ENCODE measurements at regions not wholly inside any gene's neighbourhood (a gene's known extent, or its start where the extent isn't known, plus 50 kb on each side); places are given as distances from the start of the nearest gene placed in this dataset.

DNA sequence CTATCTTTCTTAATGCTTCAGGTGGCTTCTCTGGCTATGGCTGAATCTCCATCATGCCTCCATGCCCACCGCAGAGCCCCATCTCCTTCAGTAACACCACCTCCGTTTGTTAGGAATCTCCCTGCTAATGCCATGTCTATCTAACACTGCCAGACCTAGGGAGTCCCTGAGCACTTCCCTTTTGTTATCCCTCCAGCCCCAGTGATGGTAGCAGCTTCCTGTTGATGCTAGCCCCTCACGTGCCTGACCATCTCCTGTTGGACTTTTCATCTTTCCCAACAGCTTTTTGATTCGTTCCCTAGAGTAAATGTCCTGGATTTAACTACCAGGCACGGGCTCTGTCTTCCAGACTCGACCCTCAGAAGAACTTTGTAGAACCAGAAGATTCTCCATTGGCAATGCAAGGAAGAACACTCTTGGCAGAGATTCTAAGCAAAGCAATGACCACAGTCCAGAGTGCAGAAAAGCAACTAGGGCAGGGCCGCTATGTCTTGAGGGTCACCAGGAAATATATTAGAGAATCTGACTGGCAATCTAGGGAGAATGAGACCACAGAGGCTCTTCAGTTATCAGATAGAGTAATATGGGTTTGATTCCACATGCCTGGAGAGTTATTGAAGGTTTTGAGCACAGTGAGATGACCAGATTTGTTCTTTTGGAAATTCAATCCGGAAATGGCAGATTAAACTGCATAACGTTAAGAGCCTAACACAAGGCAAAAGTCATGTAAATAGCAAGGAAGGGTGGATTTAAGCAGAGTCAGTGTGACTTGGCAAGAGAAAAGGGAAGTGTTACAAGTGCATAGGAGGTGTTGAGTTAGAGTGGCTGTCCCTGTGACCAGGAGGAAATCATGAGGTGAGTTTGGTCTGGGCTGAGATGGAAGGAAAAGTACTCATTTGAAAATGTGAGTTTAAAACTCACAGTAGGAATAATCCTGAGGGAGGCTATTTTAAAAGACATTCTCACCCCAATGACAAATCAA is 555.2 kb downstream of the ACTL7B start:
- TF ChIP-seq, protein P1, sequence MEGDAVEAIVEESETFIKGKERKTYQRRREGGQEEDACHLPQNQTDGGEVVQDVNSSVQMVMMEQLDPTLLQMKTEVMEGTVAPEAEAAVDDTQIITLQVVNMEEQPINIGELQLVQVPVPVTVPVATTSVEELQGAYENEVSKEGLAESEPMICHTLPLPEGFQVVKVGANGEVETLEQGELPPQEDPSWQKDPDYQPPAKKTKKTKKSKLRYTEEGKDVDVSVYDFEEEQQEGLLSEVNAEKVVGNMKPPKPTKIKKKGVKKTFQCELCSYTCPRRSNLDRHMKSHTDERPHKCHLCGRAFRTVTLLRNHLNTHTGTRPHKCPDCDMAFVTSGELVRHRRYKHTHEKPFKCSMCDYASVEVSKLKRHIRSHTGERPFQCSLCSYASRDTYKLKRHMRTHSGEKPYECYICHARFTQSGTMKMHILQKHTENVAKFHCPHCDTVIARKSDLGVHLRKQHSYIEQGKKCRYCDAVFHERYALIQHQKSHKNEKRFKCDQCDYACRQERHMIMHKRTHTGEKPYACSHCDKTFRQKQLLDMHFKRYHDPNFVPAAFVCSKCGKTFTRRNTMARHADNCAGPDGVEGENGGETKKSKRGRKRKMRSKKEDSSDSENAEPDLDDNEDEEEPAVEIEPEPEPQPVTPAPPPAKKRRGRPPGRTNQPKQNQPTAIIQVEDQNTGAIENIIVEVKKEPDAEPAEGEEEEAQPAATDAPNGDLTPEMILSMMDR (IDR thresholded peaks at IDR 0.05), result no peak
- DNase-seq (ENCODE audit: low spot score) (no peak), ATAC-seq (ENCODE audit: low FRiP score) (no peak)

GRCh38 chr9:108297073-108297472 is 558.7 kb downstream of the ACTL7B start:
- no peak for ATAC-seq (ENCODE audit: low FRiP score)
- DNase-seq (ENCODE audit: low spot score), result no peak
- TF ChIP-seq, protein P1 (IDR thresholded peaks at IDR 0.05), result no peak

- TF ChIP-seq, protein P1 (IDR thresholded peaks at IDR 0.05), result no peak
- DNase-seq (ENCODE audit: low spot score), result no peak
- no peak for ATAC-seq (ENCODE audit: low FRiP score)
These were observed 559.7 kb downstream of the ACTL7B start for GRCh38 chr9:108296056-108296455.

DNA sequence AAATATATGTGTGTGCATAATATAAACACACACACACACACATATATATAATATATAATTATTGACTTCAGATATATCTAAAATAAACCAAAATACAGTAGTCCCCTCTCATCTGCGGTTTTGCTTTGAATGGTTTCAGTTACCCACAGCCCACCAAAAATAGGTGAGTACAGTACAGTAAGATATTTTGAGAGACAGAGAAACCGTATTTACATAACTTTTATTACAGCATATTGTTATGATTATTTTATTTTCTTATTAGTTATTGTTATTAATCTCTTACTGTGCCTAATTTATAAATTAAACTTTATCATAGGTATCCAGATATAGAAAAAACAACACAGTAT is 564.2 kb downstream of the ACTL7B start:
- ATAC-seq (ENCODE audit: low FRiP score) (no peak), DNase-seq (ENCODE audit: low spot score) (no peak)
- TF ChIP-seq, protein P1 (IDR thresholded peaks at IDR 0.05), result no peak

DNA sequence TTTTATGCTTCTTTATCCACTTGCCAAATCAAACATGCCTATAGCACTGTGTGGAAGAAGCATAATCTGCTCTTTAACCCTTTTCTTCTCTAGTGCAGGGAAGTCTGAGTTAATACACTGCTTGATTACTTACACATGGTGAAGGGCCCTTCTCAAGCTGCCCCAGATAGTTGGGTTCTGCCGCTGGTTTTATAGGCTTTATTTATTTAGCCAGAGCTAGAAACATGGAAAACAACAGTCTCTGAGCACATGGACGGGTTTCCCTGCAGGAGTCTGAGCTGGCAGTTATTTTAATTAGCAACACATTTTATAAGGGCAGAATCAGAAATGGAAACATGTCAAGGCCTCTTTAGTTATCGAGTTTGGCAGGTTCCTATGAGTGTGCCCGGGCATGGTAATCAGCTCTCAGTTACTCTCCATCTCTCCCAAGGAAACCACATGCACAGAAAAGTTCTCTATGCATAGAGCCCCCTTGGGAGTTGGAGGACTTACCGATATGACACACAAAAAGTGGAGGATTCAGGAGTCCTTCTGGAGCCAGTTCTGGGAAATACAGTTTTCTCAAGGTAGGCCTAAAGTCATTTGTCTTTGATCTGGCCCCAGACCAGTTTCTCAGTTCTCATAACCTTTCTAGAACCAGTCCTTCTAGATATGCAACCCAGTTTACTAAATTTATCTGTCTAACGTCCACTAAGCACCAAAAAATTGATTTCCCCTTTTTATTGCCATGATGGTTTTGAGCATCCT is 564.8 kb downstream of the ACTL7B start:
- DNase-seq (ENCODE audit: low spot score) (no peak), ATAC-seq (ENCODE audit: low FRiP score) (no peak)
- TF ChIP-seq, protein P1 (IDR thresholded peaks at IDR 0.05), result no peak

DNA sequence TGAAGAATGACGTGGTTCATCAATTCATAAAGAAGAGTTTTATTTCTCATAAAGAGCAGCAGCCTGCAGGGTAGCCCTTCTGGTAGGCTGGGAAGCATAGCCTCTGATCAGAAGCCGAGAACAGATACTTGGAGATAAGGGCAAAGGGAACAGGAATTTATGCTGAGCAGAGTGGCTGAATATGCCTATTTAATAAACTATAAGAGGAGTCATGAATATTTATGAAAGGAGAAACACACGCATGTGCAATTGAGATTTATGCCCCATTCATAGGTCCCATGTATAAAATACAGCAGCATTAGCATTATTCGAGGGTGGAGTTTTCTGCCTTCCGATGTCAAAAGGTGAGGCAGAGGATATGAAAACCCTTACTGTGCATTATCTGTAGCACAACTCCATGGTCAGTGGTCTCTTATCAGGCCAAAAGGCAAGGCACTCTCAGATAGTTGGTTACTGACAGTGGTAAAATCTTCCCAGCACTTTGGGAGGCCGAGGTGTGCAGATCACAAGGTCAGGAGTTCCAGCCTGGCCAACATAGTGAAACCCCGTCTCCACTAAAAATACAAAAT is 569.1 kb downstream of the ACTL7B start:
- no peak for ATAC-seq (ENCODE audit: low FRiP score)
- DNase-seq (ENCODE audit: low spot score), result no peak
- TF ChIP-seq, protein P1 (IDR thresholded peaks at IDR 0.05), result no peak
